D721Med (cell line): ENCODE measurements at regions not wholly inside any gene's neighbourhood (a gene's known extent, or its start where the extent isn't known, plus 50 kb on each side); places are given as distances from the start of the nearest gene placed in this dataset.
"Not testable (repeated sequence)": the region's sequence is repeated elsewhere in the genome, so short reads cannot be mapped to it uniquely, and the experiment has no call there.

ENCODE experiments used
- DNase-seq: peaks from one replicate; pipeline ENCODE4 v3.0.0; 2011; ENCODE audit warnings: low spot score; ENCODE audit not compliant: insufficient read length
- FAIRE-seq: peaks from 2 replicates; lab custom pipeline; 2011; peaks lifted over from hg19 to GRCh38; lab: Jason Lieb, UNC
- TF ChIP-seq, protein P1 (sequence below): IDR thresholded peaks from 2 replicates; pipeline ENCODE4 v1.5.1; 2012; ENCODE audit warnings: mild to moderate bottlenecking, control low read depth; ENCODE audit not compliant: insufficient read depth; ENCODE audit errors: missing control alignments

DNA sequence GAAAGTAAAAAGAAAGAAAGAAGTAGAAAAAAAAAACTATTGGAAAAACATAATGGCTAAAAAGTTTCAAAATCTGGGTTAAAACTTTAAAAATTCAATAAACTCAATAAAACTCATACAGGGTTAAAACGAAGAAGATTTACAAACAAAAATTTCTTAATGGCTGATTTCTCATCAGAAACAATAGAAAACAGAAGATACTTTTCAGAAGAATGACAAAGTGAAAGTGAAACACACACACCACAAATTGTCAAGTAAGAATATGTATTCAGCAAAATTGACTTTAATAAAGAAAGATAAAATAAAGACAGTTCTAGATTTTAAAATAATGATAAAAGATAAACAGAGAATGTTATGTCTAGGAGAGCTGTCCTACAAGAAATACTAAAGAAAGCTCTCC is 618.9 kb upstream of the GJE1 start:
- TF ChIP-seq, protein P1, sequence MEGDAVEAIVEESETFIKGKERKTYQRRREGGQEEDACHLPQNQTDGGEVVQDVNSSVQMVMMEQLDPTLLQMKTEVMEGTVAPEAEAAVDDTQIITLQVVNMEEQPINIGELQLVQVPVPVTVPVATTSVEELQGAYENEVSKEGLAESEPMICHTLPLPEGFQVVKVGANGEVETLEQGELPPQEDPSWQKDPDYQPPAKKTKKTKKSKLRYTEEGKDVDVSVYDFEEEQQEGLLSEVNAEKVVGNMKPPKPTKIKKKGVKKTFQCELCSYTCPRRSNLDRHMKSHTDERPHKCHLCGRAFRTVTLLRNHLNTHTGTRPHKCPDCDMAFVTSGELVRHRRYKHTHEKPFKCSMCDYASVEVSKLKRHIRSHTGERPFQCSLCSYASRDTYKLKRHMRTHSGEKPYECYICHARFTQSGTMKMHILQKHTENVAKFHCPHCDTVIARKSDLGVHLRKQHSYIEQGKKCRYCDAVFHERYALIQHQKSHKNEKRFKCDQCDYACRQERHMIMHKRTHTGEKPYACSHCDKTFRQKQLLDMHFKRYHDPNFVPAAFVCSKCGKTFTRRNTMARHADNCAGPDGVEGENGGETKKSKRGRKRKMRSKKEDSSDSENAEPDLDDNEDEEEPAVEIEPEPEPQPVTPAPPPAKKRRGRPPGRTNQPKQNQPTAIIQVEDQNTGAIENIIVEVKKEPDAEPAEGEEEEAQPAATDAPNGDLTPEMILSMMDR: no peak
- DNase-seq: no peak
- no peak for FAIRE-seq

DNA sequence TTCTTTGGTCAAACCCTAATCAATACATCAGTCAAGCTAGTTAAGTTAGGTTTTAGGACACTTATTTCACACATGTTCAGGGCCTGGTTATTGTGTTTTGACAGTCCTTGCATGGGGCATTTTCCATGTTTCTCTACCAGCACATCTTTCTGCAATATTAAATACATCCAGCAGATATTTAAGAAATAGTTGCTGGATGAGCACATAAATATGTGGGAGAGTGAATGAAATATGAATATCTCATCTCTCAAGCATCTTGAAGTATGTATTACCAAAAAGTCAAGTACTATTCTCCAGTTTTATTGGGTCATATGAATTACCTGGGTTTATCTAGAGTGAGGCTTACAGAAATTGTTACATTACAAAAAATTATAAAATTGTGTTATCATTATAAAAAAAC is 621.9 kb upstream of the GJE1 start:
- TF ChIP-seq, protein P1: no peak
- FAIRE-seq: no peak
- DNase-seq: no peak

- not testable (repeated sequence) for FAIRE-seq, DNase-seq
Measured at GRCh38 chr6:141506062-141506461, 626.7 kb upstream of the GJE1 start.

- not testable (repeated sequence) for DNase-seq, FAIRE-seq
Measured at GRCh38 chr6:141504318-141504717, 628.4 kb upstream of the GJE1 start.

GRCh38 chr6:141501616-141502015 is 631.1 kb upstream of the GJE1 start:
- FAIRE-seq: no peak
- DNase-seq: no peak
- TF ChIP-seq, protein P1: no peak

DNA sequence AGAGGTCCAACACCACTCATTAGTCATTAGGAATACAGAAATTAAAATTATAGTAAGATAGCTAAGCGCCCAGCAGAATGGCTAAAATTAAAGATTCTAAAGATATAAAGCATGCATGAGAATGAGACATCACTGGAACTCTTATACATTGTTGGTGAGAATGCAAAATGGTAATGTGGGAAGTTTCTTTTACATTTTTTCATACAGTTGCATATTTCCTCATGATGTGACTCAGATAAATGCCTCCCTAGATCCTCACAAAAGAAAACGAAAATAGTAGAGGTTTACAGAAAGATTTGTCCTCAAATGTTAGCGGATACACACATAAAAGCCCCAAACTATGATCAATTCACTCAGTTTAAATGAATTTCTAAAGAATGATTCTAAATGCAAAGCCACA is 633.7 kb upstream of the GJE1 start:
- TF ChIP-seq, protein P1: no peak
- FAIRE-seq (no peak), DNase-seq (no peak)

DNA sequence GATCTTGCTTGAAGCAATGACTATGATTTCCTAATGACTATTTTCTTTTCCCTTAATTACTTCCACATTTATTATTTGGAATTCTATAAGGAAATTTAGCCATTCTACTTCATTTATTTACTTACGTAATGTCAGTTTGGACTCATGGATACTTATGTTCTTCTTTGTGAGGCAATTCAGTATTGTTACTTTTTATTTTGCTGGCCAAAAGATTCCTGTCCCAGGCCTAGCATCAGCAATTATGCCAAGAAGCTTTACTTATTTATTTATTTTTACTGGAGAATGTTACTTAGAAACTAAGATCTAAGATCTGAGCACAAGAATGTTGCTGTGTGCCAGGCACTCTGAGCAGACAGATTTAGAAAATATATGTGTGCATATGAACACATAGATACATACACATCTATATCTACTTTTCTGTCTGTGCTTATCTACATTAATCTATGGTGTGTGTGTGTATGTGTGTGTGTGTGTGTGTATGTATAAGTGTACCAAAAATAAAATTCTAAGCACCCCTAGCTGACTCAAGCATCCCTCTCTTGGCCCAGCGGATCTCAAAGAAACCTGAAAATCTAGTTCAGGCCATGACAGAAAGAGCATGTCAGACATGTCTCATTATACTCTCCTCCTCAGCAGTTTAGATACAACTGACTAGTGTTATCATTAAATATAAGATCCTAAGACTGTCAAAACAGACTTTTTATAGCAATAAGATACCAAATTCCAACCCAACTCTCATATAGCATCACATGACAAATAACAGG is 640.0 kb upstream of the GJE1 start:
- FAIRE-seq: no peak
- TF ChIP-seq, protein P1: no peak
- no peak for DNase-seq

DNA sequence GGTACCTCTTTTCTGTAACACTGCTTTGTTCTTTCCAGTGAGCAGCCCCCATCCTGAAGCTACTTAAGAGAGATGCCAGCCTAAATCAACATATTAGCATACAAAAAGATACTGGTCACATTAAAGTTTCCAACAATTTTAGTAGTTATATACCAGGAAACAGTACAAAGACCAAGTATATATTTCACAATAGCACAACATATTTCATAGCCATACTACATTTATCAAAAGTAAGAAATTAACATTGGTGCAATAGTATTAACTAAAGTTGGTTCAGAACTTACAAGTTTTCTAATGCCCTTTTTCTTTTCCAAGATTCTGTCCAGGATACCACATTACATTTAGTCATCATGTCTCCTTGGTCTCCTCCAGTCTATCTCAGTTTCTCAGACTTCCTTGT is 641.0 kb upstream of the GJE1 start:
- no peak for FAIRE-seq
- TF ChIP-seq, protein P1: no peak
- DNase-seq: no peak
